AG10803 (cell line): ENCODE measurements at regions not wholly inside any gene's neighbourhood (a gene's known extent, or its start where the extent isn't known, plus 50 kb on each side); places are given as distances from the start of the nearest gene placed in this dataset.

Experiments used
- DNase-seq: peaks from one replicate; pipeline ENCODE4 v3.0.0; 2010; ENCODE audit warnings: low read depth
- H3K4me3 ChIP-seq: 2 replicates; pipeline ENCODE4 v1.5.1; 2011; ENCODE audit warnings: mild to moderate bottlenecking, low read length, control low read depth
- CTCF ChIP-seq: conservative IDR thresholded peaks from 2 replicates; pipeline ENCODE4 v1.5.1; 2011; ENCODE audit warnings: mild to moderate bottlenecking, low read length, control low read depth, inconsistent platforms

GRCh38 chr6:141548966-141549365 is 583.8 kb upstream of the GJE1 start:
- no peak for TF ChIP-seq CTCF
- peak; percentile 35 for DNase-seq
- no peak overlapping the region for H3K4me3 ChIP-seq

DNA sequence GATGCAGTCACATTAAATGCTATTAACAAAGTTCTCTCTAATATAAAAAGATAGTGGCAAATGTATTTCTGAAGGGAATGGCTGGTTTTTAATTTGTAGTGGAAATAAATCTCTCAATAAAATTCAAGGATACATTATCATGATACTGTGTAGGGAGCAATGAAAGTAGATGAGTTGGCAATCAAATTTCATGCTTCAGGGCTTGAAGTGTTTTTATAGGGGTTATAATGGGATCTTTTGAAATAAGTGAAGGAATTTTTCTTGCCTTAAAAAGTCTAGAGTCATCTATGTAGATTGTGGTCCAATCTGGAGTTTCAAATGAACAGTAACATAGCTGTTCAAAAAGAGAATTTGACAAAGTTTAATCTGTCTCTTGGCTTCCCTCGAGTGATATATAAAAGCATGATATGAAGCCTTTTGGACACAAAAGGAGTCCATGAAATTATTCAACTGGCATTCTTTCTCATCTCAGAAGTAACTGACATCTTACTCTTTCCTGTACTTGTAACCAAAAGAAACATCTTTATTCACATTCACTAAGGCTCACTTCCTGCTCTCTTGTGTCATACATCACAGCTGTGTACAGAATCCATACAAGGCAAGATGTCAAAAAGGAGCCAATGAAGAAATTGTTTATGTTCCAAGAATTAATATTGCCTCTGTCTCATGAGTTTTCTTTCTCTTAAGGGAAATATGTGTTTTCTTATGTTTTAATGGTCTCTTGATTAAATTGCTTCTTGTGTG is 591.0 kb upstream of the GJE1 start:
- no peak overlapping the region for H3K4me3 ChIP-seq
- no peak for TF ChIP-seq CTCF
- no peak for DNase-seq

- no peak for DNase-seq
- TF ChIP-seq CTCF, result no peak
- no peak overlapping the region for H3K4me3 ChIP-seq
Observed at GRCh38 chr6:141540207-141540606, 592.5 kb upstream of the GJE1 start.

DNA sequence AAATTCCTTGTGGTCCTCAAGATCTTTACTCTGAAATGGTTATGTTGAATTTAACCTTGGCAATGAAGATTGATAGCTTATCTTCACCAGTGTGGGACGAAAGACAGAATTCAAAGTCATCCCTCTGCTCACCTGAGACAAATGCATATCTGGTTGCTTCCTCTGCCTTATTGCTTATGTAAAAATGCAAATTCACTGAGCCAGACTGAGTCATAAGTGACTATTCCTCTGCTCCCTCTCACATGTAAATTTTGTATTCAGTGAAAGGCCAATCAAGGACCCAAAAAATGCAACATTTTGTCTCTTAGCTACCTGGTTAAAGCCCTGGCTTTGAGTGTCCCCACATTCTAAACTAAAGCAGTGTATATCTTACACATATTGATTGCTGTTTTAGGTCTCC is 593.1 kb upstream of the GJE1 start:
- no peak overlapping the region for H3K4me3 ChIP-seq
- no peak for DNase-seq
- no peak for TF ChIP-seq CTCF

DNA sequence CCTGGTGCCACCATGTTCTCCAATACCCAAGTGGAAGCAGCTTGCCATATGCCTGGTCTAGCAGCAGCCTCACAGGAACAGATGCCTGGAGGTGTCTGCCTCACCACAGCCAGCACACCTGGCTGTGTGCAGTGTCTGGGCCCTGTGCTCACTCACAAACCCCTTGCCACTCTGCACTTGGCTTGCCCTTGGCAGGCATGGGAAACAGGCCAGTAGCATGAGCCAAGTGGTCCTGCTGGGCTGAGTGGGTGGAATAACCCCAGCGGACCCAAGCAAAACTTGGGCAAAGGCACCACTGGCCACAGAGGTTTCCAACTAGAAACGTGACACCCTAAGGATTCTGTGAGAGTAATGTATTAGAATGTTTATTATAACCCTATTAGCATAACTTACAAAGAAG is 600.5 kb upstream of the GJE1 start:
- no peak for DNase-seq
- TF ChIP-seq CTCF, result no peak
- H3K4me3 ChIP-seq, result no peak overlapping the region

GRCh38 chr6:141531040-141531439 is 601.7 kb upstream of the GJE1 start:
- H3K4me3 ChIP-seq, result no peak overlapping the region
- DNase-seq, result no peak
- TF ChIP-seq CTCF, result no peak

DNA sequence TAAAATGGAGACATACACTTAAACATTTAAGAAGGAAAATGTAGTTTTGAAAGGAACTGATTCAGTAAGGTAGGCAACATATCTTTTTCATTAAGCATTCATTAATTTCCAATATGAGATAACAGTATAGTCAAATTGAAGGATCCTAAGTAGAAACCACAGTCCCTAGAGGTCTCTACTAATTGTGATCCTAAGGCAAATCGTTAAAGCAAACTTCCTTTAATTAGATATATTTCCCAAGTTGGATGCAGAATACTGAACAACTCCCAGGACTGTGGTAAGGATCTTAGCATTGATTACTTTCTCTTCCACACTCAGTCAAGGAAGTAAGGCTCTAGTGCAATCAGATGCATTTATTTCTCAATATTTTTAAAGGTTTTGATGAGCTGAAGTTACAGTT is 604.1 kb upstream of the GJE1 start:
- TF ChIP-seq CTCF, result no peak

More for the DNA sequence above, 604.1 kb upstream of the GJE1 start:
- H3K4me3 ChIP-seq, result no peak overlapping the region
- DNase-seq, result no peak
